GM19023 (cell line): ENCODE measurements at regions not wholly inside any gene's neighbourhood (a gene's known extent, or its start where the extent isn't known, plus 50 kb on each side); places are given as distances from the start of the nearest gene placed in this dataset.

Source experiments
- ATAC-seq: cut with Tn5 transposase; IDR thresholded peaks from one replicate; pipeline ENCODE4 v1.9.1; 2021; ENCODE audit warnings: mild to moderate bottlenecking, moderate library complexity; ENCODE audit not compliant: unreplicated experiment

GRCh38 chr4:62199291-62199810, 999.2 kb downstream of the ADGRL3 start:
- no peak for ATAC-seq

GRCh38 chr4:62196338-62196737, 996.2 kb downstream of the ADGRL3 start:
- ATAC-seq = no peak

GRCh38 chr4:62194342-62194741, 994.2 kb downstream of the ADGRL3 start:
- ATAC-seq = no peak

- ATAC-seq = no peak
These were observed 993.6 kb downstream of the ADGRL3 start for GRCh38 chr4:62193761-62194160.

- no peak for ATAC-seq
These were observed 991.5 kb downstream of the ADGRL3 start for GRCh38 chr4:62191451-62192240.

- ATAC-seq = no peak
These were observed 970.1 kb downstream of the ADGRL3 start for GRCh38 chr4:62170235-62170634.

- ATAC-seq = no peak
These were observed 968.6 kb downstream of the ADGRL3 start for GRCh38 chr4:62168681-62169080.

- no peak for ATAC-seq
These were observed 962.5 kb downstream of the ADGRL3 start for GRCh38 chr4:62162606-62163005.

GRCh38 chr4:62161446-62161845, 961.3 kb downstream of the ADGRL3 start:
- no peak for ATAC-seq

GRCh38 chr4:62159876-62160275, 959.8 kb downstream of the ADGRL3 start:
- no peak for ATAC-seq

- no peak for ATAC-seq
These were observed 959.2 kb downstream of the ADGRL3 start for GRCh38 chr4:62159306-62159705.

GRCh38 chr4:62156205-62156604, 956.1 kb downstream of the ADGRL3 start:
- no peak for ATAC-seq

- ATAC-seq = no peak
These were observed 945.1 kb downstream of the ADGRL3 start for GRCh38 chr4:62145276-62145675.

- ATAC-seq = no peak
These were observed 944.3 kb downstream of the ADGRL3 start for GRCh38 chr4:62144431-62144830.

- no peak for ATAC-seq
These were observed 935.5 kb downstream of the ADGRL3 start for GRCh38 chr4:62135565-62136156.

- ATAC-seq = no peak
These were observed 933.9 kb downstream of the ADGRL3 start for GRCh38 chr4:62133977-62134376.

GRCh38 chr4:62133101-62133897, 933.2 kb downstream of the ADGRL3 start:
- no peak for ATAC-seq

- ATAC-seq = no peak
These were observed 930.9 kb downstream of the ADGRL3 start for GRCh38 chr4:62131049-62131448.

- ATAC-seq = no peak
These were observed 930.5 kb downstream of the ADGRL3 start for GRCh38 chr4:62130637-62131036.

- no peak for ATAC-seq
These were observed 930.1 kb downstream of the ADGRL3 start for GRCh38 chr4:62130230-62130629.
